ENCODE measurements at regions not wholly inside any gene's neighbourhood (a gene's known extent, or its start where the extent isn't known, plus 50 kb on each side); places are given as distances from the start of the nearest gene placed in this dataset.

GRCh38 chr14:105627701-105628100 lies 101.3 kb downstream of the TMEM121 start:
- no peak for TF ChIP-seq SPI1 (IDR thresholded peaks at IDR 0.05; ENCODE audit: low read depth, low read length)
- TF ChIP-seq POLR2A (IDR thresholded peaks at IDR 0.05; ENCODE audit: low read depth, low read length), result no peak
